ENCODE measurements at regions not wholly inside any gene's neighbourhood (a gene's known extent, or its start where the extent isn't known, plus 50 kb on each side); places are given as distances from the start of the nearest gene placed in this dataset.
A peak's percentile ranks its signal among the peaks of the same experiment; 100 is the strongest.

DNA sequence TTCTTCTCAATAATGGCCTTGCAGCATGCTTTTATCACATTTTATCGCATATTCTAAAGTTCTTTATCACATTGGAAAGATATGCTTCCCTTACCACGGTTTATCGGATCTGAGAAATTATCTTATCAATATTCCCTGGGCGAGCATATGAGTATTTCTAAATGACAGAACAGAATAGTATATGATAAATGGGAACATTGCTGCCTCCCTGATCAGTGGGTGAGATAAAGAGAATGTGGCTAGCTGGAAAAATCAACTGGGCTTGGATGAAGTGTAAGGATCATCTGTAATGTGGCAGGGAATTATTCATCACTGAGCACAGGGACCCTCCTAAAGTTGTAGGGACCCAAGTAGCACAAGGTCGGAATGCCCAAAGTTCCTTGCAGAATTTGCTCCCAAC is 667.4 kb upstream of the NRP1 start:
- intact Hi-C loops (cut with DNase I), result no loop called here
- H3K36me3 ChIP-seq, result no peaks in the 10 kb centered on the region
- TF ChIP-seq POLR2A (IDR thresholded peaks at IDR 0.05) (no peak), CTCF (IDR thresholded peaks at IDR 0.05) (no peak)
- no peak for DNase-seq
- no peak for ATAC-seq
- no peak overlapping the region for H3K4me3 ChIP-seq
- H3K4me1 ChIP-seq, result no peaks in the 10 kb centered on the region
- no peaks in the 10 kb centered on the region for H3K9me3 ChIP-seq
- H3K27me3 ChIP-seq, result no peaks in the 10 kb centered on the region
- H3K27ac ChIP-seq, result no peak overlapping the region
- 83% methylated on average over 4 of the region's 5 CpGs for WGBS (ENCODE audit: insufficient coverage, low coverage, low lambda C conversion rate, missing lambda C conversion rate)

GRCh38 chr10:34001087-34001580 is 666.7 kb upstream of the NRP1 start:
- no peaks in the 10 kb centered on the region for H3K4me1 ChIP-seq
- TF ChIP-seq POLR2A (IDR thresholded peaks at IDR 0.05), result no peak
- no peak for TF ChIP-seq CTCF (IDR thresholded peaks at IDR 0.05)
- DNase-seq, result no peak
- intact Hi-C loops (cut with DNase I), result no loop called here
- no peak for ATAC-seq
- no peaks in the 10 kb centered on the region for H3K27me3 ChIP-seq
- WGBS (ENCODE audit: insufficient coverage, low coverage, low lambda C conversion rate, missing lambda C conversion rate), result 42% methylated on average over 5 of the region's 5 CpGs
- no peaks in the 10 kb centered on the region for H3K9me3 ChIP-seq
- no peak overlapping the region for H3K27ac ChIP-seq
- no peak overlapping the region for H3K4me3 ChIP-seq
- no peaks in the 10 kb centered on the region for H3K36me3 ChIP-seq

- TF ChIP-seq POLR2A (IDR thresholded peaks at IDR 0.05), result no peak
- TF ChIP-seq CTCF (IDR thresholded peaks at IDR 0.05), result no peak
Observed at GRCh38 chr10:33993917-33994316, 659.5 kb upstream of the NRP1 start.

GRCh38 chr10:33991924-33992323 is 657.5 kb upstream of the NRP1 start:
- DNase-seq (no peak), ATAC-seq (no peak)
- 85% methylated on average over 3 of the region's 3 CpGs for WGBS (ENCODE audit: insufficient coverage, low coverage, low lambda C conversion rate, missing lambda C conversion rate)
- TF ChIP-seq POLR2A (IDR thresholded peaks at IDR 0.05), result no peak
- no peak for TF ChIP-seq CTCF (IDR thresholded peaks at IDR 0.05)
- H3K4me3 ChIP-seq, result no peak overlapping the region
- no peaks in the 10 kb centered on the region for H3K36me3 ChIP-seq
- H3K4me1 ChIP-seq, result no peaks in the 10 kb centered on the region
- H3K27ac ChIP-seq, result no peak overlapping the region
- H3K9me3 ChIP-seq, result no peaks in the 10 kb centered on the region
- intact Hi-C loops (cut with DNase I), result no loop called here
- no peaks in the 10 kb centered on the region for H3K27me3 ChIP-seq

More at GRCh38 chr10:33993917-33994316, 659.5 kb upstream of the NRP1 start:
- ATAC-seq (no peak), DNase-seq (no peak)
- 84% methylated on average over 4 of the region's 5 CpGs for WGBS (ENCODE audit: insufficient coverage, low coverage, low lambda C conversion rate, missing lambda C conversion rate)
- intact Hi-C loops (cut with DNase I), result no loop called here
- H3K9me3 ChIP-seq, result no peaks in the 10 kb centered on the region
- H3K36me3 ChIP-seq, result no peaks in the 10 kb centered on the region
- no peaks in the 10 kb centered on the region for H3K27me3 ChIP-seq
- no peaks in the 10 kb centered on the region for H3K4me1 ChIP-seq
- H3K4me3 ChIP-seq, result no peak overlapping the region
- no peak overlapping the region for H3K27ac ChIP-seq

DNA sequence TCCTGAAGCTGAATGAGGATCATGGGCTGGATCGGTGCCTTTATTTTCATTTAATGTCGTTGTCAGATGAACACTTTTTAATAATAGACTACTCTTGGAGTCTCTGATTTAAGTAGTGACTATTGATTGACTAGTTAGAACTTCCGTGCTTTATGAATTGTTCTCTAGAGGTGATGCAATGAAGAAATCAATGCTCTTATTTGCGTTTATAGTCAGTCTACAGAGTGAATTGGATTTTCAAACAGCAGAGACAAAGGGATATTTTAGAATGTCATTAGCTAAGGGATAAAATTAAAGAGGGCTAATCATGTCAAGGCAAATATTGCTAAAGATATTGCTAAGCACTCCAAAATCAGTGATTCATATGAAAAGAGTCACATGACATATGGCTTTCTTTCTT is 652.0 kb upstream of the NRP1 start:
- WGBS (ENCODE audit: insufficient coverage, low coverage, low lambda C conversion rate, missing lambda C conversion rate), result 36% methylated on average over 4 of the region's 4 CpGs
- Histone ChIP-seq H3K27me3 (no peaks in the 10 kb centered on the region), H3K4me1 (no peaks in the 10 kb centered on the region), H3K4me3 (no peak overlapping the region), H3K9me3 (no peaks in the 10 kb centered on the region), H3K27ac (no peak overlapping the region), H3K36me3 (no peaks in the 10 kb centered on the region)
- intact Hi-C loops (cut with DNase I), result no loop called here
- ATAC-seq, result peak in 3 of 4 donors; percentile 40 to 69 (median 62)
- DNase-seq, result no peak
- TF ChIP-seq POLR2A (IDR thresholded peaks at IDR 0.05) (no peak), CTCF (IDR thresholded peaks at IDR 0.05) (no peak)

All from right lobe of liver (tissue), 6 donors.